Kidney (tissue), 13 donors: ENCODE measurements at regions not wholly inside any gene's neighbourhood (a gene's known extent, or its start where the extent isn't known, plus 50 kb on each side); places are given as distances from the start of the nearest gene placed in this dataset.

Experiments
- DNase-seq, 5 donors: peaks; one replicate each; pipeline ENCODE4 v3.0.0-alpha.2; 2013 to 2020
- FAIRE-seq: peaks from 2 replicates; lab custom pipeline; 2012; peaks lifted over from hg19 to GRCh38; lab: Jason Lieb, UNC
- H3K27ac ChIP-seq, 2 donors: one replicate each; pipeline ENCODE4 v1.7.0; 2013; ENCODE audit warnings: low read depth in 2 of 2, low read length in 2 of 2, inconsistent platforms in 1 of 2
- H3K27me3 ChIP-seq: one replicate; pipeline ENCODE4 v1.7.1; 2013; ENCODE audit warnings: low read length, inconsistent platforms; ENCODE audit not compliant: control insufficient read depth, insufficient read depth
- H3K36me3 ChIP-seq, 3 donors: one replicate each; pipeline versions ENCODE4 v1.7.0 to v1.7.1; 2013; ENCODE audit warnings: low read length in 3 of 3, control low read depth in 1 of 3, inconsistent platforms in 1 of 3; ENCODE audit not compliant: insufficient read depth in 3 of 3, control insufficient read depth in 2 of 3
- H3K4me1 ChIP-seq, 3 donors: one replicate each; pipeline versions ENCODE4 v1.7.0 to v1.7.1; 2013; ENCODE audit warnings: low read length in 3 of 3, inconsistent platforms in 1 of 3, low read depth in 1 of 3; ENCODE audit not compliant: control insufficient read depth in 2 of 3, insufficient read depth in 2 of 3
- H3K4me3 ChIP-seq, 3 donors: one replicate each; pipeline versions ENCODE4 v1.7.0 to v1.8.1; 2013; ENCODE audit warnings: low read length in 3 of 3, control low read depth in 1 of 3, inconsistent platforms in 1 of 3
- H3K9ac ChIP-seq, 3 donors: one replicate each; pipeline versions ENCODE4 v1.7.0 to v1.7.1; 2013; ENCODE audit warnings: low read length in 3 of 3, control low read depth in 1 of 3, inconsistent platforms in 1 of 3
- H3K9me3 ChIP-seq, 3 donors: one replicate each; pipeline versions ENCODE4 v1.7.0 to v1.7.1; 2013; ENCODE audit warnings: low read length in 3 of 3, control low read depth in 1 of 3, inconsistent platforms in 1 of 3; ENCODE audit not compliant: control insufficient read depth in 2 of 3, insufficient read depth in 1 of 3
- CTCF ChIP-seq: IDR thresholded peaks from 3 replicates; pipeline ENCODE4 v1.5.1; 2012; ENCODE audit warnings: mild to moderate bottlenecking, moderate library complexity, borderline replicate concordance; ENCODE audit not compliant: insufficient read depth; ENCODE audit errors: extremely low read depth
- intact Hi-C: fragments of 100-400 bp; cut with DNase I; formaldehyde crosslinking; loops from one replicate; pipeline ENCODE4 v1.11.1; 2022
- donor health status: control.
- donor health status: control.
- donor health status: control.
- donor health status: control.
- donor health status: control.
- donor health status: DM: yes; HTN: yes; CAD: no.
- donor health status: Normal renal cell carcinoma (clear cell type).

DNA sequence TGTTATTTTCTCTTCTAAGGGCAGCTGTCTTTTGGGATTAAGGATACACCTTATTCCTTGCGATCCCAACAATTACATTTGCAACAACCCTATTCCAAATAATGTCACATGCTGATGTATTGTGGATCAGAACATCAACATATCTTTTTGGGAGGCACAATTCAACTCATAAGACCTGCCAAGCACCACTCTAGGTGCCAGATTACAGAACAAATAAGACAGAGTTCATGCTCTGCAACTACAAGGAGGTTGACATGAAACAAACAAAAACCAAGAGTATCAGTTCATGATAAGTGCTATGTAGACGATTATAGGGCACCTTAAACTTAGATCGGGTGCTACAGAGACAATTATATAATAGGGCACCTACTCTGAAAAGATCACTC lies 203.2 kb upstream of the SGK1 start:
- Histone ChIP-seq H3K9me3 (no peaks in the 10 kb centered on the region), H3K4me3 (no peak overlapping the region), H3K36me3 (no peaks in the 10 kb centered on the region), H3K27me3 (no peaks in the 10 kb centered on the region), H3K27ac (no peak overlapping the region), H3K9ac (no peak overlapping the region), H3K4me1 (peaks cover 6 to 33% (median 12%) of the 10 kb centered on the region in 3 donors)
- intact Hi-C loops, result no loop called here
- FAIRE-seq (no peak), DNase-seq (peak in 1 of 5 donors; percentile 29)
- TF ChIP-seq CTCF, result no peak

GRCh38 chr6:134520181-134521115 lies 202.5 kb upstream of the SGK1 start:
- Histone ChIP-seq H3K36me3 (no peaks in the 10 kb centered on the region), H3K27ac (peak overlapping the region in 1 of 2 donors; percentile 26), H3K27me3 (no peaks in the 10 kb centered on the region), H3K4me1 (peaks cover 6 to 33% (median 12%) of the 10 kb centered on the region in 3 donors), H3K9ac (no peak overlapping the region), H3K9me3 (no peaks in the 10 kb centered on the region), H3K4me3 (no peak overlapping the region)
- no peak for FAIRE-seq
- intact Hi-C loops, result no loop called here
- DNase-seq, result peak in 2 of 5 donors; percentile 22 to 53
- TF ChIP-seq CTCF, result no peak

GRCh38 chr6:134519465-134519864 lies 201.6 kb upstream of the SGK1 start:
- H3K4me1 ChIP-seq, result peaks cover 6 to 33% (median 12%) of the 10 kb centered on the region in 3 donors
- no peak overlapping the region for H3K9ac ChIP-seq
- TF ChIP-seq CTCF, result no peak
- H3K4me3 ChIP-seq, result no peak overlapping the region
- peak overlapping the region in 1 of 2 donors; percentile 26 for H3K27ac ChIP-seq
- intact Hi-C loops, result no loop called here
- H3K9me3 ChIP-seq, result no peaks in the 10 kb centered on the region
- no peaks in the 10 kb centered on the region for H3K36me3 ChIP-seq
- DNase-seq (peak in 4 of 5 donors; percentile 30 to 79 (median 55)), FAIRE-seq (no peak)
- no peaks in the 10 kb centered on the region for H3K27me3 ChIP-seq
